DMS79 treated with DMSO at 0.1 percent for 48 hours (cell line): ENCODE measurements at regions not wholly inside any gene's neighbourhood (a gene's known extent, or its start where the extent isn't known, plus 50 kb on each side); places are given as distances from the start of the nearest gene placed in this dataset.
"Not testable (repeated sequence)": the region's sequence is repeated elsewhere in the genome, so short reads cannot be mapped to it uniquely, and the experiment has no call there.

Experiments used
- DNase-seq: peaks from one replicate; lab custom pipeline; 2025; lab: John Stamatoyannopoulos, UW

GRCh38 chr5:87105577-87105976 lies 162.1 kb upstream of the RASA1 start:
- no peak for DNase-seq

DNA sequence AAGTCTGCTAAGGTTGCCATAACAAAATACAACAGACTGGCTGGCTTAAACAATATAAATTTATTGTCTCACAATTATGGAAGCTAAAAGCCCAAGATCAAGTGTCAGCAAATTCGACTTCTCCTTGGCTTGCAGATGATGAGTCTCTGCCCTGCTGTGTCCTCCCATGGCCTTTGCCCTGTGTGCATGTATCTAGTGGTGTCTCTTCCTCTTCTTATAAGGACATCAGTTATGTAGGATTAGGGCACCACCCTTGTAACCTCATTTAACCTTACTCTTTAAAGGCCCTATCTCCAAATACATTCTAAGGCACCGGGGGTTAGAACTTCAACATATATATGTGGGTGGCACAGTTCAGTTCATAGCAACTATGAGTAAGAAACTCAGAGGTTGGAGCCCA lies 157.9 kb upstream of the RASA1 start:
- no peak for DNase-seq

DNA sequence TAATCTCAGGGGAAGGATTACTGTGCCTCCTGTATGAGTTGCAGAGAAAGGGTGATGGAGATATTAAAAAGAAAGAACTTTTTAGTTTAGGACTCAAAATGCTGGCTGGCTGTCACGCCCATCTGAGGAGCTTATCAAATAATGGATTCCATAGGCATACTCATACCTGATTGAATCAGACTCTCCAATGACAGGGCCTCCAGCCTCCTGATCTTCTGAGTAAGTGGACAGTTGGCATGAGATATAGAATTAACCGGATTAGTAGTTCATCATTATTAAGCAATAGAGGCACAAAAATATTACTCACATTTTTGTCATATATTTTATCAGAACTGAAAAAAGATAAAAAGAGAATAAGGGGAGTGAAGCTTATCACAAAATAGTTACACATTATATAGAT lies 157.0 kb upstream of the RASA1 start:
- DNase-seq, result no peak

- DNase-seq, result no peak
Measured at GRCh38 chr5:87113861-87114260, 153.8 kb upstream of the RASA1 start.

- no peak for DNase-seq
Measured at GRCh38 chr5:87114631-87115030, 153.1 kb upstream of the RASA1 start.

DNA sequence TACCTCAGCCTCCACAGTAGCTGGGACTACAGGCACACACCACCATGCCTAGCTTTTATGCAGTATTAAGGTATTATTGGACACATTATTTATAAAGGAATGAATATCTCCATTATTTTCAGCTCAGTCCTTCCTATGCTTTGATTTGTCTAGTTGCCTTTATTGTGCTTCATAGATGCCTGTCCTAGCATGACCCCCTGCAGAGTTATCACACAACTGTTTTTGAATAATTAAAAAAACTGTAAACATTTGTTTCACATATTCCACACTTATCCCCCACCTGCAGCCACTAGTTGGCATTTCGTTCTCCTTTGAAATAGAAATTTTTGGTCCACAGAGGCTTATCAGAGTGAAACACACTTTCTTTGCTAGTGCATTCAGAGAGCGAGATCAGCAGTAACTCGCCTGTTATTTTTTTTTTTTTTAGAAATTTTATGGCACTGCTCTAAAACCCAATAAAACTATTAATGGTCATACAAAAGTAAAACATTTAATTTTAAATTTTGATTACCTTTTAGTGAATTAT lies 151.8 kb upstream of the RASA1 start:
- no peak for DNase-seq

DNA sequence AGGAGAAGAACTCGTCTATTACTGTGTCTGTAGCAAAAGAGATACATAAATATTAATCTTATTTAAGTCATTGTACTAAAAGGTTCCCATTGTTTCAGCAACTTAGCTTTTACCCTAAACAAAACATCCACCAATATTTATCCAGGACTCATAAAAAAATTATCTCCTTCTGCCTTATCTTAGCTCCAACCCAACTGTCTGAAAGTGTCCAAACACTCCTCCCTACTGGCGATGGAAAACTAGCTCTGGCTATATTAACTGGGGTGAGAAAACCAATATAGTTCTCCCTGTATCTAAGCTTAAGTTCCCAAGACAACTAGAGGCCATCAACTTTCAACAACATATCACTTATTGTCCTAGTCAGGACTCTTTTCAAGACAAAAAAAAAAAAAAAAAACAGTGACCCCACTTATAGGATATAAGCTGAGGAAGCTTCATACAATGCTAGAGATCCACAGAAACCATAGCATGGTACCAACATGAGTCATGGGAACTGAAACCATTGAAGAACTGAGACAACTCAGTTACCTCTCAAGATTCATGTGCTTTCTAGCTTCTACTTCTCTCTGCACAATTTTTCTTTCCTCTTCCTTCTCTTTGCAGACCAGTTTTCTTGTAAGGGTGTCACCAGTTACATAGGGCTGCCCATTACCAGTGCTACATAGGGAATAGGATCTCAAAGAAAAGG lies 150.7 kb upstream of the RASA1 start:
- DNase-seq, result no peak

GRCh38 chr5:87119588-87119987 lies 148.1 kb upstream of the RASA1 start:
- no peak for DNase-seq

DNA sequence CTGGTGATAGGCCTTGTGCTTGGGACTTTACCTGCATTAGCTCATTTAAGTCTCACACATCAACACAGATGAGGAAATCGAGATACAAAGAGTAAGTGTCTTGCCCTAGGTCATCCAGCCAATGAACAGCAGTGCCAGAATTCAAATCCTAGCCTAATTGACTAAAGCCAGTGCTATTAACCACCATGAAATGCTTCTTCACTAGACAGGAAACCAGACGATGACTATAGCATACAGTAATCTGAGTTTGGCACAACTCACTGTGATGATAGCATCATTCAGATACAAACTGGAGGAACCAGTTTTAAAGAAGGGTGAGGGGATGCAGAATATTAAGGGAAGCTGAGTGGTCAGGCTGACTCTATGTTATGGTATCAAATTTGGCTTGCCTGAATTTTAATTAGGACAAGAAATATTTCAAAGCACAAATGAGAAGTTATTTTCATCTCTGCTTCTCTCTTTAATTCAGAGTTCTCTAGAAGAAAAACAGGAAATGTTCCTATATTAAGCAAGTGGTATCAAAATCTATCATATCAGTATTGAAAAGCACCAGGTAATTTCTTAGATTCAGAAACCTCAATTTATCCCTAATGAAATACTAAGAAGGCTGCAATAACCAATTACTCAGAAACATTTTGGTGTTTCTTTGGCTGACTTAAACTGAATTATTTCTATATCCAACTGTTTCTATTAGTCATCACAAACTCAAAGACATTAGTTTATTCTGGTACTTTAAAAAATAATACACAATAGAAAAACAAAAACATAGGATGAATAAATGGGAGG lies 147.0 kb upstream of the RASA1 start:
- DNase-seq, result no peak

GRCh38 chr5:87121304-87122150 lies 146.2 kb upstream of the RASA1 start:
- no peak for DNase-seq

- DNase-seq, result no peak
Measured at GRCh38 chr5:87122151-87122977, 145.3 kb upstream of the RASA1 start.

GRCh38 chr5:87125766-87126165 lies 141.9 kb upstream of the RASA1 start:
- DNase-seq, result no peak

- DNase-seq, result no peak
Measured at GRCh38 chr5:87126869-87127268, 140.8 kb upstream of the RASA1 start.

- DNase-seq, result no peak
Measured at GRCh38 chr5:87127426-87127825, 140.3 kb upstream of the RASA1 start.

DNA sequence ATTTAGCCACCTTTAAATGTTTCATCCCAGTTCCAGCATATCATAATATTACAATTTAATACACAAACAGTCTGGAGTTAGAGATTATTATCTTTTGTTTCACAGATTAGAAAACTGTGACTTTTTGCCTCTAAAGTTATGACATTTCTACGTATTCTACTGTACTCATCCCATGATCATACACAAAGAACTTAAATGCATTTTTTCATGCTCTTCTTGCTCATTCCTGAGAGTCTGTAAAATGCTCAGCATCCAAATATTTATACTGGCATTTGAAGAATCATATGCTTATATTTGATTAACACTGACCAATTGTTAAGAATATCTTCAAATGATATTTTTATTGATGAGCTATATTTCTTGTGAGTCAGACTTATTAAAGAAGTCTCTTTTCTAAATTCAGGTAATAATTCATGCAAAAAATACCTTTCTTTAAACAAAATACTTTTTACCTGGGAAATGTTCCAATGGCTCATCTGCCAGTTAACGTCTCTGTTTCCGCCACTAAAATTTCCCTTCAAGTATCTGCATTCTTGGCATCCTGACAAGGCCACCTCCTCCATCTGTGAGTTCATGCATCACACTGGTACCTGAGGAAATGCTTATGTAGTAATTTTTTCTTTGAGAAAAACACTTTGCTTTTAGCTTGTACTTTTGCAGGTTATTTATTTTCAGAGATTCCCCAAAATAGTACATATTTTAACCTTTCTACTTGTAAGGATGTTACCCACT lies 139.6 kb upstream of the RASA1 start:
- no peak for DNase-seq

DNA sequence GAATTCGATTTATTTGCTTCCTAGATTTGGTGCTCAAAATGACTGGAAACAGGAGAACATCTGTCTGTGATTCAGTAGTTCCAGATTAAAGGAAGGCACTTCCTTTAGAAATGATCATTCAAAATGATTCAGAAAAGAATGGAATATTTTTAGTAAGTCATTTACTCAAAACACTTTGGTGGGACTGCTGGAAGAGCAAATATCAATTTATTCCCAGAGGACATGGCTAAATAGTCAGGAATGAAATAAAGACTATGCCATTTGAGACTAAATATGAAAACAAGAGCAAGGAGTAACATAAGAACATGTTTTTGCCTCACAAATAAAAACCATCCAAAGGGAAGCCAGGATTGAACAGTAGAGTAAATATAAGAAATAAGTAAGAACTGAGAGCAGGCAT lies 138.6 kb upstream of the RASA1 start:
- no peak for DNase-seq

- no peak for DNase-seq
Measured at GRCh38 chr5:87132696-87133095, 135.0 kb upstream of the RASA1 start.

- not testable (repeated sequence) for DNase-seq
Measured at GRCh38 chr5:87134513-87134912, 133.2 kb upstream of the RASA1 start.

GRCh38 chr5:87136096-87136495 lies 131.6 kb upstream of the RASA1 start:
- no peak for DNase-seq

GRCh38 chr5:87136733-87137132 lies 130.9 kb upstream of the RASA1 start:
- no peak for DNase-seq

DNA sequence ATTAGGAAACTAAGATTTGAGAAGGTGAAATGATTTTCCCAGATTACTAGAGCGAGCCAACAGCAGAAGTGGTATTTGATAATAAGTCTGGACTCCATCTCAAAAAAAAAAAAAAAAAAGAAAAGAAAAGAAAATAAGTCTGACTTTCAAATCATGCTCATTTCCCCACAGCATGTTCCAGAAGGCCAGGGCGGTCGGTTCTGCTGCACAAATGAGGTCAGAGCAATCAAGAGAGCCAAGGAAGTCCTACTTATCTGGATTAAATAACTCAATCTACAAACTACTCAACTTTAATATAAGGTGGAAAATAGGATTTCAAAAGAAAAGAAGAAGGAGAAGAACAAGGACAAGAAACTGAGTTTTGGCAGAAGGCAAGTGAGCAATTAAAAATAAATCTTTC lies 130.4 kb upstream of the RASA1 start:
- no peak for DNase-seq
